GM21723 (cell line): ENCODE measurements at regions not wholly inside any gene's neighbourhood (a gene's known extent, or its start where the extent isn't known, plus 50 kb on each side); places are given as distances from the start of the nearest gene placed in this dataset.
"Not testable (repeated sequence)": the region's sequence is repeated elsewhere in the genome, so short reads cannot be mapped to it uniquely, and the experiment has no call there.

Experiments used
- ATAC-seq: cut with Tn5 transposase; IDR thresholded peaks from one replicate; pipeline ENCODE4 v1.9.1; 2021; ENCODE audit warnings: mild to moderate bottlenecking, moderate library complexity; ENCODE audit not compliant: unreplicated experiment

DNA sequence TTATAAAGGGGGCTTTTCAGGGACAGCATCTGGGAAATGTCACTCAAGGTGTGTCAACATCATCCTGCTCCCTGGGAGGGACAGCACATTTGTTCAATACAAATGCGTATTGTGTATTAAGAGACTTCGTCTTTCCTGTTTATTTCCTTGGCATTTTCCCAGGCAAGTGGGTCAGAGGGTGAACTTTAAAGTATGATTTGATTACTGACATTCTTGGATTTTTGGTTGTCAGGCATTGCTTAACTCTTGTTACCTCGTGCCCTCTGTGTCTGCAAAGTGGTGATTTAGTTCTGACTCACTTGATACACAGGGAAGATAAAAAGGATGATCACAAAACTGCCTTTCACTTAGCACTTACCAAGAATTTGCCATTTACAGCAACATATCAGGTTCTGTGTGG is 292.7 kb downstream of the SUCLA2 start:
- no peak for ATAC-seq

DNA sequence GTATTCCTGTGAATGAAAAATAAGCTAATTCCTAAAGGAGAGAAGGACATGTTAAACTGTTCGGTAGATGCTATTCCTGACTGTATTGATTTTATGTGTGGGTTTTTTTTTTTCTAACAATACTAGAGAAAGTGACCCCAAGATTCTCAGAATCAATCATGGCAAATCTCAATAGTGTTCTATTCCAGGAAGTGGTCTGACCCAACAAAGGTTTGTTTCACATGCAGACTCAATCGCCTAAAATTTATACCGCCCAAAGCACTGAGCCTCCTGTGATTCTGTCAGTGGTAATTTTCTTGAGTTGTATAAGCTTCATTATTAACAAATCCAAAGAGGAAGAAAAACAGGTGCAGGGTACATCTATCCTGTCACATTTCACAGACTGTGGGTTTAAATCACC is 293.7 kb downstream of the SUCLA2 start:
- ATAC-seq: no peak

GRCh38 chr13:47705185-47705584 is 295.9 kb downstream of the SUCLA2 start:
- no peak for ATAC-seq

DNA sequence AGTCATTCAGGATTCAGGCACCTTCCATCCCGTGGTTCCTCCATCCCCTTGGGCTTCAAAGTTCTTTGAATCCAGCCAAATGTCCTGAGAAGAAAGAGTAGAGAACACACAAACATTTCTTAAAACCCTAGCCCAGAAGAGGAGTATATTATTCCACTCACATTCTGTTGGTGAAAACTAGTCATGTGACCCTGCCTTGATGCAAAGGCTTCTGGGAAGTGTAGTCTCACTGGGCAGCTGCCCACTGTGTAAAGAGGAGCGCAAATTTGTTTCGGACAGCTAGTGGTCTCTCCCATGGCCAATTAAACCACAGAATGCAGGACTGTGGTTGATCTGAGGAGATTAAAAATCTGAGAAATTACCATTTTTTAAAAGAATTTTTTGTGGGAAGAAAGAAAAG is 304.4 kb downstream of the SUCLA2 start:
- no peak for ATAC-seq

DNA sequence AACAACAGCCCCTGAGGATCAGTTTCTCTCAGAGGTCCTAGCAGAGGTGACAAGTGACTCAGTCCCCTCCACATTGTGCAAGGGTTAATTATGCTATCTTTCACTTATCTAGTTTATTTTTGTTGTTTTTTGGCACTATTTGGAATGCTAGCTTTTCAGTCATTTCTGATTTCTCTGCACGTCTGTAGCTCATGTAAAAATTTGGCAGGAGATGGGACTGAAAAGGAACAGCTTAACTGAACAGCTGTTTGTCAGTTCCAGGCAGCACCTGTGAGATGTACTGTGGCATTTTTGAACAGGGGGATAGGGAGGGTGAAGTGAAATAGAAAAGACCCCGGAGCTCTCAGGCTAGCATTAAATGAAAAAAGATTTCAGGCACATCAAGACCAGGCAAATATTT is 313.5 kb downstream of the SUCLA2 start:
- ATAC-seq: no peak

- not testable (repeated sequence) for ATAC-seq
Observed at GRCh38 chr13:47685156-47685555, 315.9 kb downstream of the SUCLA2 start.

GRCh38 chr13:47680748-47681147 is 320.3 kb downstream of the SUCLA2 start:
- no peak for ATAC-seq

DNA sequence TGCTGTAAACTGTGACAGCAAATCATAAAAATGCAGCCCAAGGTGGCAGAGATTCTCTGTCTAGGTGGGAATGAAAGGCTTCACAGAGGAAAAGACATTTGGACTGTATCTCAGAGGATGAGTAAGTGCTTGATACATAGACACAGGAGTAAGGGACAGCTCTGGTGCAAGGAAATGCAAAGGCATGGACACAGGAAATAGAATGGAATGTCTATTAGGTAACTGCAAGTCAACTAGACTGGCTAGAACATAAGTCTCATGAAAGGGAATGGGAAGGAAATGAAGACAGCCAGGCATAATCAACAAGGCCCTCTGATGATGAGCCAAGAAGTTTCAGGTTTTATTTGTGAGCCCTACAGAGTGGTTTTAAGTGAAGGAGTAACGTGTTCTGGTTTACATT is 321.7 kb downstream of the SUCLA2 start:
- ATAC-seq: no peak

- ATAC-seq: no peak
Observed at GRCh38 chr13:47678201-47678968, 322.7 kb downstream of the SUCLA2 start.

DNA sequence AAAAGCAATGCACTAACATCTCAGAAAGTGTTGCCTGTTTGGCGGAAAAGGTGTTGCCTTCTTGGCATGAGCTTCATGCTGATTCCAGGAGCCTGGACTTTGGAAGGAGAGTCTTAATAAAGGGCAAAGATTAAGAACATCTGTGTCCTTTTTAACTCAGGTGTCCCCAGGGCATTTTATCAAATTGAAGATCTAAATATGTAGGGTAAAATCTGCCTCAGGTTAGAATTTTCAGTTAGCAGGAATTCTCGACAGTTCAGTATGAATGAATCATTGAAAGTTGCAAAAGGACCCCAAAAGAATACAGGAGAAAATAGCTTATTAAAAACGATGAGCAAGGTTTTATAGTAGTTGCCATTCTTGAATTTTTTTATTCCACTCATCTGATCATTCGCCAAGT is 325.2 kb downstream of the SUCLA2 start:
- no peak for ATAC-seq

- ATAC-seq: no peak
Observed at GRCh38 chr13:47673009-47673850, 327.8 kb downstream of the SUCLA2 start.

DNA sequence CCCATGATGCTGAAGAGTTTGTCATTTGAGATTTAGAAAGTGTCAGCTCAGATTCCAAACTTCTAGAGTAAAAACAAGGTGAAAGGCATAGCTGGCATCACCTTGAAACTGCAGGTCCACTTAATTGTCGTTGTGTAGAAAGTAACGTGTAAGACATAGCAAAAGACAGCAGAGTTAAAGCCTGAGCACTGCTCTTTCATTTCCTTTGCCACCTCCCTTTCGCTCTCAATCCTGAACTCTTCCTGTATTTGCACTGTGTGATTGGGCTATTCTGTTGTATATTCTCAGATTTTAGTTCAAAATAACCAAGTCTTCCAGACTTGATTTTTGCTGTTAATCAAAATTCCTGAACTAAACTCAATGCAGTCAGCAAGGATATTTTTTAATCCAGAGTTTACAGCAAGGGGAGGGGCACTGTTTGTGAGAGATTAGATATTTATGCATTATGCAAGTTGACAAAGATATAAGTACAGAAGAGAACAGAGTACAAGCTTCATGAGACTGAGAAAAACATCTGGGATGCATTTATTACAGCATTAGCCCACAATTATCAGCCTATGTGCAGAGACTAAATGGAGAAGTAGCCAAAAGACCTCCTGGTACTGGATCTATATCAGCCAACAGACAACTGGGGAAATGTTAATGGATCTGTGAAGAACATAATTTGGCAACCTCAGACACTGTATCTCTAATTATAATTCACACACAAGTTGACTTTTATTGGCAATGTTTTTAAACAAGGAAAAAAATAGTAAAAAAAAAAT is 328.6 kb downstream of the SUCLA2 start:
- ATAC-seq: no peak

- no peak for ATAC-seq
Observed at GRCh38 chr13:47671776-47672175, 329.3 kb downstream of the SUCLA2 start.

GRCh38 chr13:47665043-47665442 is 336.0 kb downstream of the SUCLA2 start:
- ATAC-seq: no peak

DNA sequence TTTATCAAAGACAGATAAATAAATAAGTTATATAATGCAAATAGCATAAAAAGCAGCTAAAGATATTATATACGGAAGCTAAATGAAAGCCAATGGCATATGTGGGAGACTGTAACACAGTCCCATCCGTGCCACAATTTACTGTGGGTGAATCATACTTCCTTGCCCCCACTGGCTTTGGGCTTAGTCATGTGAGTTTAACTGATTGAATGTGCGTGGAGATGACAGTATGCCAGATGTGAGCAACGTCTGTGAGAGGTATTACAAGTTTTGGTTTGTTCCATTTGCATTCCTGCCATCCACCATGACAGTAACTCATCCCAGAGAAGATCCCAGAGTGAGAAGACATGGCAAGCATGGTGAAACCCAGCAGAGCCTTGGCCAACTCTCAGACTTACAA is 340.0 kb downstream of the SUCLA2 start:
- ATAC-seq: no peak

- ATAC-seq: no peak
Observed at GRCh38 chr13:47656651-47657050, 344.4 kb downstream of the SUCLA2 start.

GRCh38 chr13:47650209-47650608 is 350.9 kb downstream of the SUCLA2 start:
- no peak for ATAC-seq

GRCh38 chr13:47647001-47647400 is 354.1 kb downstream of the SUCLA2 start:
- ATAC-seq: no peak

- ATAC-seq: no peak
Observed at GRCh38 chr13:47646298-47646697, 354.8 kb downstream of the SUCLA2 start.

DNA sequence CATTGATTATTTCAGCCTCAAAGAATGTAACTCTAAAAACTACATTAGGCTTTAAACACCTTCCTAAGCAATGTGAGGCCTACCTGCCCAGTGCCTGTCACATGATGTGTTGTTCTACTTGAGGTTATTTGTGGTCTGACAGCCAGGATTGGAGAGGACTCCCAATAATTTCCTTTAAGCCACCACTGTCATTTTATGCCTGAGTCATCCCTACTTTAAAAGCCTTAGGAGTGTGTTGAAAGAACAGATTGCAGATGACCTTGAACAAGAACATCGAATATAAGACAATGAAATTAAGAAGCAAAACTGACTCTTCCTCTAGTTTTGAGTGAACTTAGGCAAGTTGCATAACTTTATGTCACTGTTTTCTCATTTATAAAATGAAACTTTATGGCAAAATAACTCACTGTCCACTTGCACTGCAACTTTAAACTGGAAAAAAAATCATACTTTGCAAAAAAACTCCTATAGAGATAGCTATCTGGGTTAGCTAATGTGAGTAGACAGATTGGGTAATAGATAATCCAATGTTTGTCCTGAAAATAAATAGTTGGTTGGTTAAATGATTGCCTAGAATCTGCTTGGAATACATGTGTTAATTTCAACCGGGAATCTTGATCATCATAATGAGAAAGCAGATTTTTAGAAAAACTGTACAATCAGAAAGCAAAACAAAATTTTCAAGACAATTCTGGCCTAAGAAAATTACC is 361.2 kb downstream of the SUCLA2 start:
- ATAC-seq: no peak

DNA sequence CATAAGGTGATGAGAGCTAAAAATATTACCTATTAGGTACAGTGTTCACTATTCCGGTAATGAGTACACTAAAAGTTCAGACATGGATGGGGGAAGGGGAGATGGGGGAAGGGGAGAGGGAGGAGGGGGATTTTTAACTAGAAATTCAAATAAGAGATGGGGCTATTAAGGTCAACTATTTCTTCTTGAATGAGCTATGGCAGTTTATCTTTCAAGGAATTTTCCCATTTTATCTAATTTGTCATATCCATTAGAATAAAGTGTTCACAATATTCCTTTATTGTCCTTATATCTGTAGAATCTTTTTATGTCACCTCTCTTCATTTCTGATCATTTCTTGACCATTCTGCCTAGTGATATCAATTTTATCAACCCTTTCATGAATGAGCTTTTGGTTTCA is 362.4 kb downstream of the SUCLA2 start:
- no peak for ATAC-seq
